Hepatic stellate cell (primary cell): ENCODE measurements at regions not wholly inside any gene's neighbourhood (a gene's known extent, or its start where the extent isn't known, plus 50 kb on each side); places are given as distances from the start of the nearest gene placed in this dataset.

Experiments
- DNase-seq: peaks from one replicate; pipeline ENCODE4 v3.0.0; 2011; ENCODE audit warnings: low spot score

DNA sequence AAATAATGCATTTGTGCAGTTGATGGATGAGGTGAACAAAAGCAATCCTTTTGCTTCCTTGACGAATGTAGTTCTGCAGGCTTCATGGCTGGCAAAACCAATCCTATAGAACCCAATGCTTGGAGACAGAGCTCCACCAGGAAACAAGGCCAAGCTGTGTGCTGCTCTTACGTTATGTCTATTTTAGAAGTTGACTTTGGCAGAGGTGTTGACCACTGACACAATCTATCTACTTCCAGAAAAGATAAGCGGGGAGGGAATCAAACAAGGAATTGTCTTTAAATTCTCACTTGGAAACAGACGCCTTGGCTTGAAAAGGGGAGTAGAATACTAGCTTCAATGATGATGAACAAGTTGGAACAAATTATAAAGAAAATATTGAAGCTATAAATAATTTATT is 211.2 kb downstream of the SETD4 start:
- DNase-seq = no peak

DNA sequence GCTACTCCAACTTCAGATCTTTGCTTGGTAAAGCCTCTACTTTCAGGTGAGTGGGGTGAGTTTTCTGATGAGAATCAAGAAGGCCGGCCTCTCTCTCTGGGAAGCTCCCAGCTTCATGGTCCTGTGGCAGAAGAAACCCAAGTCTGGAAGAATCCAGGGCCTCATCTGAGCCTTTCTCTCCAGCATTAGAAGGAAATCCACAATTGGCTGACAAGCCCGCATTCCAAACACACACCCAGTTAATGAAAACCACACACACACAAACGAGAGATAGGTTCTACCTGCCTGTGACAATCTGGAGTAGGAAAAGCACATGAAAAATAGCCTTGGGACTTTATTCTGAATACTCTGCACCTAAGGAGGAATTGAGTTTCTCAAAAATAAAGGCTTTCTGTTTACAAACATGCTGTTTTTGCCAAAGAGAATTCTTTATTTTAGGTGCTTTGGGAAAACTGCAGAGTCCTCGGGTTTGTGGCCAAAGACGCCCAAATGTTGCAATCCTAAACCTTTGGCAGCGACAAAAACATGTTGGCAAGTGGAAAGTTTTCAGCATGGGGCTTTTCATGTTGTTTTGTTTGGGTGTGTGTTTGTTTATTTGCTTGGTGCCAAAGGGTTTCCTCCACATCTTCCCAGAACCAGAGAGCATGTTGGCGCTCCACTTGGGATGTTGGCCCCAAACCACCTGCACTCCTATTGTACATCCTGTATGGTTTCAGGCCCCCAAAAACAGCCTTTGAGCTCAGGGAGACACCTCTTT is 216.2 kb downstream of the SETD4 start:
- no peak for DNase-seq

- no peak for DNase-seq
Measured at GRCh38 chr21:35840949-35841348, 219.4 kb downstream of the SETD4 start.

DNA sequence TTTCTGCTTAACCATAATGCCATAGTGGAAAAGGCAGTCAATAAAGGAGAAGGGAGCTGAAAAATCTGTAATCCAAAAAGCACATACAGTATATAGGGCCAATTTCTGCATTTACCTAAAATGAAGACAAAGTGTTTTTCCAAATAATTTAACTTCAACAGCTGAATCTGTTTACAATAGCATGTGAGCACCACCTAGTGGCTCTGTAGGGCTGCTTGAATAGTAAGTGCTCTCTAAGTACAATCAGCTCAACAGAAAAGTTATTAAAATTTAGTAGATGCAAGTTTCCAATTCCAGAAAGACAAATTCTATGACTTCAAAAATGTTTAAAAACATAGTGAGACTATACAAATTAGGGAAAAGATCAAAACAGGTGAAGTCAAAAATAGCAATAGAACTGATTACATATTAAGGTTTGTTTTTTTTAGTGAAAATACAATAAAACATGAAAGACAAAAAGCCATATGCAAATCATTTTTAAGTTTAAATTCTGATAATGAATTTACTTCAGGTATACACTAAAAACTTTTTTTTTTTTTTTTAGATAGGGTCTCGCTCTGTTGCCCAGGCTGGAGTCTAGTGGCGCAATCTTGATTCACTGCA is 220.0 kb downstream of the SETD4 start:
- peak; percentile 34 for DNase-seq

DNA sequence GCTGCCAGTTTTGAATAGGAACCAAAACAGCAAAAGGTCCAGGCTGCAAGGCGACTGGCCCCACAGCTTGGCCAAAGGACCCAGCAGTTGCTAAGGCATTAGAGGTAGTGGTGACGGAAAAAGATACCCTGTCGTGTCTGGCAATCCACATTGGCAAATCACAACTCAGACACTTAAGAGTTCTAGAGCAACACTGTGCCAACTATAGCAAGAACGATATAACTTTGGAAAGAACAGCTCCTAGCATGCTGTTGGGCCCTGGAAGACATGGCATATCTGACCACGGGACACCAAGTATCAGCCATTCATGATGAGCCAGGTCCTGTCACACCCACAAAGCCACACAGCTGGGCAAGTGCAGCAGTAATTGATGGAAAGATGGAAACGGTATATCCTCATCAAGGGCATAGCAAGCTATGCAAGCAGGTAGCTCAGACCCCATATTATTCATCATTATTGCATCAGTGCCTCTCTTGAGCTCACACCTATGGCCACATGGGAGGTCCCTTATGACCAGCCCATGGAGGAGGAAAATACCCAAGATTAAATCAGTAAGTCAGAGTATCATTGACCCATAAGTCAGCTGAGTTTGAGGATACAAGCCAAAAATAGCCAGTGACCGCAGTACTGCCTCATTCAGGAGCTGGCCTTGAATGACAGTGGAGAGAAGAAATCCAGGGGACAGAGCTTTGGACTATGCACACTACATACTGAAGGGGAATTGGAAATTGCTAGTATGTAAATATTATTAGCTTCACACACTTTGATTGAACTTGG is 221.2 kb downstream of the SETD4 start:
- no peak for DNase-seq

DNA sequence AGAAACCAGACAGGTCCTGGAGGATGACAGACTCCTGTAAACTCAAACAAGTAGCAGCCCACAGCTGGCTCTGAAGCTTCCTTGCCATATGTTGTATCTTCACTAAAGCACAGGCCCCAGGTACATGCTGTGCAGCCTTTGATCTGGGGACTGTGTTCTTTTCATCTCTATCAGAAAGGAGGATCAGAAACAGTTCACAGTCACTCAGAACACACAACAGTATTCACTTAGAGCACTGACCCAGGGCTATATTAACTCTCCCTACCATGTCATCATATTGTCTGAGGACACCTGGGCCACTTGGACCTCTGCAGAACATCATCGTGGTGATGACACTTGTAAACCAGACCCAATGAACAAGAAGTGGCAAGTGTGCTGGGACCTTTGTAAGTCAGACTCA is 222.0 kb downstream of the SETD4 start:
- no peak for DNase-seq

DNA sequence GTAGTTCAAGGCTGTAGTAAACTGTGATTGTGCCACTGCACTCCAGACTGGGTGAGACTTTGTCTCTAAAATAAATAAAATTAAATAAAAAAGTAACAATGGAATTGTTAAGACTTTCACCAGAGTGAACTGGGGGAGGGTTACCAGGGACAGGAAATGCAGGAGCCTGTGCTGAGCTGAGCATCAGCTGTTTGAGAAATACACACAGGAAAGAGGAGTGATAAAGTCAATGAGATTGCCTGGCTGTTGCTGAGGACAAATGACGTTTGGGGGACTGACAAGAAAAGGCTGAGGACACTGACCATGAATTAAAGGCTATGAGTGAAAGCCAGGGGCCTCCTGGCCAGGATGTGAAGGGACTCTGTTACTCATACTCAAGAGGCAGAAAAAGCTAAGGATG is 226.3 kb downstream of the SETD4 start:
- no peak for DNase-seq

- no peak for DNase-seq
Measured at GRCh38 chr21:35833388-35833787, 226.9 kb downstream of the SETD4 start.

DNA sequence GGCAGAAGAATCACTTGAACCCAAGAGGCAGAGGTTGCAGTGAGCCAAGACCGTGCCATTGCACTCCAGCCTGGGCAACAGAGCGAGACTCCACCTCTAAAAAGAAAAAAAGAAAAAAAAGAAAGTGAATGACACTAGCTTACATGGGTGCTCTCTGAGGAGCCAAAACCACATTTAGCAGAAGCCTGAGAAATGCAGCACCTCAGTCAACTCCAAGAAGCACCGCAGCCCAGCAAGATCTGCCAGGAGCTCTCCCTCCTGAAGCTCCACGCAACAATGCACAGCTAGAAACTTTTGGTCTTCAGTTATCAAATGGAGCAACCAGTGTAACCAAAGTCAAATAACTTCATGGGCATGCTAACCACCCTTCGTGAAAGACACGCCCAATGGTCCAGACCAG is 229.1 kb downstream of the SETD4 start:
- no peak for DNase-seq

- DNase-seq = no peak
Measured at GRCh38 chr21:35829067-35829466, 231.3 kb downstream of the SETD4 start.

DNA sequence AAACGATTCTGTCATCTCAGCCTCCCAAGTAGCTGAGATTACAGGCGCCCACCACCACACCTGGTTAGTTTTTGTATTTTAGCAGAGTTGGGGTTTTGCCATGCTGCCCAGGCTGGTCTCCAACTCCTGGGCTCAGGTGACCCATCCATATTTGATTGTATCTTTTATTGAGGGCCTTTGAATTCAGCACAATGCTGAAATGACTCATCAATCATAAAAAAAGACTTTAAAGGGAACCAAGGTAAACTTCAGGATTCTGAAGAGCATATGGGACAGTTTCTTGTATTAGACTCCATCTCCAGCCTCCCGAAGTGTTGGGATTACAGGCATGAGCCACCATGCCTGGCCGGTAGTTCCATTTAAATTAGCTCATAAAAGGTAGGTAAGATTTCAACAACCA is 232.2 kb downstream of the SETD4 start:
- DNase-seq = no peak

DNA sequence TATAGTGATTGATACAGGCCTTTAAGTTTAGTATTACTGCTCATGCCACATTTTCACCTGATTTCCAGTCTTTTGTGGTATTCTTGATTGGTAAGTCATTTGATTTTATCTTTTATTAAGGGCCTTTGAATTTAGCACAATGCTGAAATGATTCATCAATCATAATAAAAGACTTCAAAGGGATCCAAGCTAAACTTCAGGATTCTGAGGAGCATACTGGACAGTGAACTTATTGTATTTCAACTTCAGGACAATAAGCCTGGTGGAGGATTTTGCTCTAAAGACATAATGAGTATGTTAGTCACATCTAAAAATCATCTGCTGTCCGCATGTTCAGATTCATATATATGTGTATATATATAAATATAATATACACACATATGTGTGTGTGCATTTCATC is 233.3 kb downstream of the SETD4 start:
- no peak for DNase-seq

- DNase-seq = no peak
Measured at GRCh38 chr21:35825370-35826353, 234.7 kb downstream of the SETD4 start.

DNA sequence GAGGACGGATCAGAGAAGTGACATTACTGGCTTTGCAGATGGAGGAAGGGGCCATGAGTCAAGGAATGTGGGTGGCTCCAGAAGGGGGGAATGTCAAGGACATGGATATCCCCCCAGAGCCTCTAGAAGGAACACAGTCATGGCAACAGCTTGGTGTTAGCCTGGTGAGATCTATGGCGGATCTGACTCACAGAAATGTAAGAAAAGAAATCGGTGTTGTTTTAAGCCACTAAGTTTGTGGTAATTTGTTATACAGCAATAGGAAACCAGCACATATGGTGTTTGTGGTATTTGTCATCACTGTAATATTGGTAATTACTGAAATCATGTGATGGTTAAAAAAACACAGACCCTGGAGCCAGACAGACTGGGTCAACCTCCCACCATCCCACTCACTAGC is 236.2 kb downstream of the SETD4 start:
- DNase-seq = no peak

DNA sequence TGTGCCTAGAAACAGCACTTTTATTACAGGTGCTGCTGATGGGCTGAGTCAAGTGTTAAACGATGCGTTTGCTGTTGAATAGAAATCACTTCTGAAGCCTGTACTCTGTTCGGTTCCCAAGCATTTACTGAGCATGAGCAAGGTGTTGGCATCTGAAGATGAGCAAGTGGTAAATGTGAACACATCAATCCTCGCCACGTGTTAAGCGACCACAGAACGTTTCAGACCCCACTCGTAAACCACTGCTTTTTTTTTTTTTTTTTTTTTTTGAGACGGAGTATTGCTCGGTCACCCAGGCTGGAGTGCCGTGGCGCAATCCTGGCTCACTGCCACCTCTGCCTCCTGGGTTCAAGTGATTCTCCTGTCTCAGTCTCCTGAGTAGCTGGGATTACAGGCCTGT is 241.2 kb downstream of the SETD4 start:
- no peak for DNase-seq

GRCh38 chr21:35818597-35818996 is 241.7 kb downstream of the SETD4 start:
- no peak for DNase-seq

DNA sequence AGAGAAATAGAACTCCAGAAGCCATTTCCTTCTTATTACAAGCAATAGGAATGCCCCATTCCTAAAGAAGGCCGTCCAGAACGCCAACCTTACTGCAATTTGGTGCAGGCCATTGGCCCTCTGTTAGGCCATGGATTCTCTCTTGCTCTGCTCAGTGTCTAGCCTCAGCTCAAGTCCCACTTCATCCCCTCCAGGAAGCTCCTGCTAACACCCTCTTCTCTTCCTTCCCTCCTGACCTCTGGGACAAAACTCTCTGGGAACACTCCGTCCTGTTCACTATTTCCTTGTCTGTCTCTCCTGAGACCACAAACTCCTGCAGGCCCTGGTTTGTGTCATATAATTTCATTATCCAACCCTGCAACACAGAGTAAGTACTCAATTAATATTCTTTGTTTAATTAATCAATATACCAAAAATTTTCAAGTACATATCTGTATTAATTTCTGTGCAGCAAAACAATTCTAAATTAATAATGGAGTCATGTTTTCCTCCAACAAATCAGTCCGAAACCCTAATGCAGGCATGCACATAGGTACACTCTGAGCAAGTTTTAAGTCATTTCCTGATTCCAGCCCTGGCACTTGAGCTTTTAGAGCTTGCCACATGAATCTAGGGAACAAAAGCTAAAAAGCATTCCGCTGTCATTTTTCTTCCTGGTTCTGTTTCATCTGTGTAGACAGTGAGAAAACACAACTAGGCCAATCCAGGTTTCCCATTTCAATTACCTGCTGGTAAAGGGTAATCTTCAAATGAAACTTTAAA is 245.3 kb downstream of the SETD4 start:
- DNase-seq = no peak

GRCh38 chr21:35812679-35813078 is 247.6 kb downstream of the SETD4 start:
- DNase-seq = no peak

GRCh38 chr21:35811191-35811806 is 249.0 kb downstream of the SETD4 start:
- no peak for DNase-seq

GRCh38 chr21:35810431-35810970 is 249.8 kb downstream of the SETD4 start:
- no peak for DNase-seq

DNA sequence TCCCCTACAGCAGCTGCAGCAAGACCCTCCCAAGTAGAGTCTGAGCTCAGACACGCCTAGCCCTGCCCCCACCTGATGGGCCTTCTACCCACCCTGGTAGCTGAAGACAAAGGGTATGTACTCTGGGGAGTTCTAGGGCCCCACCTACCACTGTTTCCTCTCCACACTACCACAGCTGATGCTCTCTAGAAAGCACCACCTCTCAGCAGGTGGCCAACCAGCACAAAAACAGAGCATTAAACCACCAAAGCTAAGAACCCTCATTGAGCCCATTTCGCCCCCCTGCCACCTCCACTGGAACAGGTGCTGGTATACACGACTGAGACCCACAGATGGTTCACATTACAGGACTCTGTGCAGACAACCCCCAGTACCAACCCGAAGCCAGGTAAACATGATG is 258.9 kb downstream of the SETD4 start:
- no peak for DNase-seq
